ENCODE measurements at regions not wholly inside any gene's neighbourhood (a gene's known extent, or its start where the extent isn't known, plus 50 kb on each side); places are given as distances from the start of the nearest gene placed in this dataset.

- DNase-seq (ENCODE audit: low read depth in 2 of 3, low spot score in 2 of 3), result no peak
Measured at GRCh38 chr5:68738236-68738635, 355.6 kb upstream of the SLC30A5 start.

- no peak for DNase-seq (ENCODE audit: low read depth in 2 of 3, low spot score in 2 of 3)
Measured at GRCh38 chr5:68738841-68739240, 355.0 kb upstream of the SLC30A5 start.

GRCh38 chr5:68739752-68740151 is 354.1 kb upstream of the SLC30A5 start:
- no peak for DNase-seq (ENCODE audit: low read depth in 2 of 3, low spot score in 2 of 3)

- no peak for DNase-seq (ENCODE audit: low read depth in 2 of 3, low spot score in 2 of 3)
Measured at GRCh38 chr5:68740226-68740910, 353.4 kb upstream of the SLC30A5 start.

GRCh38 chr5:68744206-68744605 is 349.6 kb upstream of the SLC30A5 start:
- DNase-seq (ENCODE audit: low read depth in 2 of 3, low spot score in 2 of 3), result no peak

GRCh38 chr5:68745448-68745847 is 348.4 kb upstream of the SLC30A5 start:
- no peak for DNase-seq (ENCODE audit: low read depth in 2 of 3, low spot score in 2 of 3)

- no peak for DNase-seq (ENCODE audit: low read depth in 2 of 3, low spot score in 2 of 3)
Measured at GRCh38 chr5:68746220-68746619, 347.6 kb upstream of the SLC30A5 start.

- DNase-seq (ENCODE audit: low read depth in 2 of 3, low spot score in 2 of 3), result no peak
Measured at GRCh38 chr5:68746643-68747420, 347.0 kb upstream of the SLC30A5 start.

GRCh38 chr5:68747521-68747920 is 346.3 kb upstream of the SLC30A5 start:
- no peak for DNase-seq (ENCODE audit: low read depth in 2 of 3, low spot score in 2 of 3)

- no peak for DNase-seq (ENCODE audit: low read depth in 2 of 3, low spot score in 2 of 3)
Measured at GRCh38 chr5:68748101-68748500, 345.7 kb upstream of the SLC30A5 start.

- no peak for DNase-seq (ENCODE audit: low read depth in 2 of 3, low spot score in 2 of 3)
Measured at GRCh38 chr5:68749077-68749476, 344.7 kb upstream of the SLC30A5 start.

GRCh38 chr5:68749631-68750030 is 344.2 kb upstream of the SLC30A5 start:
- DNase-seq (ENCODE audit: low read depth in 2 of 3, low spot score in 2 of 3), result no peak

GRCh38 chr5:68751661-68752060 is 342.2 kb upstream of the SLC30A5 start:
- no peak for DNase-seq (ENCODE audit: low read depth in 2 of 3, low spot score in 2 of 3)

GRCh38 chr5:68754536-68754935 is 339.3 kb upstream of the SLC30A5 start:
- DNase-seq (ENCODE audit: low read depth in 2 of 3, low spot score in 2 of 3), result no peak

- no peak for DNase-seq (ENCODE audit: low read depth in 2 of 3, low spot score in 2 of 3)
Measured at GRCh38 chr5:68755293-68755692, 338.5 kb upstream of the SLC30A5 start.

- DNase-seq (ENCODE audit: low read depth in 2 of 3, low spot score in 2 of 3), result no peak
Measured at GRCh38 chr5:68757006-68757405, 336.8 kb upstream of the SLC30A5 start.

GRCh38 chr5:68757626-68758212 is 336.1 kb upstream of the SLC30A5 start:
- no peak for DNase-seq (ENCODE audit: low read depth in 2 of 3, low spot score in 2 of 3)

- no peak for DNase-seq (ENCODE audit: low read depth in 2 of 3, low spot score in 2 of 3)
Measured at GRCh38 chr5:68759593-68759992, 334.2 kb upstream of the SLC30A5 start.

GRCh38 chr5:68762201-68762600 is 331.6 kb upstream of the SLC30A5 start:
- DNase-seq (ENCODE audit: low read depth in 2 of 3, low spot score in 2 of 3), result no peak

- DNase-seq (ENCODE audit: low read depth in 2 of 3, low spot score in 2 of 3), result no peak
Measured at GRCh38 chr5:68766952-68767464, 326.8 kb upstream of the SLC30A5 start.

- no peak for DNase-seq (ENCODE audit: low read depth in 2 of 3, low spot score in 2 of 3)
Measured at GRCh38 chr5:68770551-68770950, 323.3 kb upstream of the SLC30A5 start.

GRCh38 chr5:68771221-68771620 is 322.6 kb upstream of the SLC30A5 start:
- DNase-seq (ENCODE audit: low read depth in 2 of 3, low spot score in 2 of 3), result no peak
